NB4 (cell line): ENCODE measurements at regions not wholly inside any gene's neighbourhood (a gene's known extent, or its start where the extent isn't known, plus 50 kb on each side); places are given as distances from the start of the nearest gene placed in this dataset.

Experiments
- DNase-seq: peaks from one replicate; pipeline ENCODE4 v3.0.0; 2010; ENCODE audit warnings: low read depth
- H3K4me3 ChIP-seq: one replicate; pipeline ENCODE4 v1.5.1; 2011; ENCODE audit warnings: mild to moderate bottlenecking, low read depth, low read length, moderate library complexity
- CTCF ChIP-seq: IDR thresholded peaks from one replicate; pipeline ENCODE4 v1.5.1; 2012; ENCODE audit warnings: low read depth, low read length
- MAX ChIP-seq: IDR thresholded peaks from 2 replicates; pipeline ENCODE4 v1.6.1; 2011; ENCODE audit warnings: low read depth, low read length
- MYC ChIP-seq: IDR thresholded peaks from 2 replicates; pipeline ENCODE4 v1.6.1; 2011; ENCODE audit warnings: low read depth, low read length
- POLR2A ChIP-seq: IDR thresholded peaks from 2 replicates; pipeline ENCODE4 v1.6.1; 2011; ENCODE audit warnings: mild to moderate bottlenecking; ENCODE audit not compliant: insufficient read length; ENCODE audit errors: extremely low read depth

GRCh38 chr18:24919181-24919797 lies 432.7 kb downstream of the ZNF521 start:
- no peak overlapping the region for H3K4me3 ChIP-seq
- TF ChIP-seq POLR2A (no peak), MYC (no peak), CTCF (no peak), MAX (no peak)
- DNase-seq = no peak

GRCh38 chr18:24922491-24922890 lies 429.5 kb downstream of the ZNF521 start:
- H3K4me3 ChIP-seq = no peak overlapping the region
- TF ChIP-seq MAX = no peak
- no peak for TF ChIP-seq MYC
- no peak for TF ChIP-seq CTCF
- no peak for TF ChIP-seq POLR2A
- no peak for DNase-seq

- no peak for DNase-seq
- TF ChIP-seq MYC (no peak), MAX (no peak), CTCF (no peak), POLR2A (no peak)
- no peak overlapping the region for H3K4me3 ChIP-seq
Measured at GRCh38 chr18:24923138-24923537, 428.8 kb downstream of the ZNF521 start.

- no peak for TF ChIP-seq MYC
- no peak for TF ChIP-seq CTCF
- no peak for TF ChIP-seq MAX
- TF ChIP-seq POLR2A = no peak
- DNase-seq = no peak
- no peak overlapping the region for H3K4me3 ChIP-seq
Measured at GRCh38 chr18:24924066-24924716, 427.8 kb downstream of the ZNF521 start.

GRCh38 chr18:24926649-24927048 lies 425.3 kb downstream of the ZNF521 start:
- H3K4me3 ChIP-seq = no peak overlapping the region
- DNase-seq = no peak
- TF ChIP-seq CTCF = no peak
- no peak for TF ChIP-seq POLR2A
- no peak for TF ChIP-seq MAX
- TF ChIP-seq MYC = no peak
